HCT116 (cell line): ENCODE measurements at regions not wholly inside any gene's neighbourhood (a gene's known extent, or its start where the extent isn't known, plus 50 kb on each side); places are given as distances from the start of the nearest gene placed in this dataset.

ENCODE experiments used
- CTCF ChIP-seq, 3 experiments: fragments of 200-600 bp in 1 of 3; sonication (generic) in 1 of 3; IDR thresholded peaks in 2 of 3; conservative IDR thresholded peaks in 1 of 3; 2 replicates each; pipeline ENCODE4 v1.5.1; 2012 to 2017; ENCODE audit warnings: low read depth in 2 of 3, low read length in 2 of 3, antibody characterized with exemption in 1 of 3, borderline replicate concordance in 1 of 3, control low read depth in 1 of 3, mild to moderate bottlenecking in 1 of 3, mixed read lengths in 1 of 3, mixed run types in 1 of 3, moderate library complexity in 1 of 3; ENCODE audit not compliant: insufficient read depth in 1 of 3
- POLR2A ChIP-seq: IDR thresholded peaks from 2 replicates; pipeline ENCODE4 v1.7.0; 2011; ENCODE audit warnings: borderline replicate concordance; ENCODE audit not compliant: insufficient read depth, insufficient read length; ENCODE audit errors: extremely low read depth
- YY1 ChIP-seq: IDR thresholded peaks from 2 replicates; pipeline ENCODE4 v1.6.1; 2011; ENCODE audit warnings: low read length, low read depth, moderate library complexity, mild to moderate bottlenecking; ENCODE audit not compliant: insufficient replicate concordance; ENCODE audit errors: extremely low read depth

DNA sequence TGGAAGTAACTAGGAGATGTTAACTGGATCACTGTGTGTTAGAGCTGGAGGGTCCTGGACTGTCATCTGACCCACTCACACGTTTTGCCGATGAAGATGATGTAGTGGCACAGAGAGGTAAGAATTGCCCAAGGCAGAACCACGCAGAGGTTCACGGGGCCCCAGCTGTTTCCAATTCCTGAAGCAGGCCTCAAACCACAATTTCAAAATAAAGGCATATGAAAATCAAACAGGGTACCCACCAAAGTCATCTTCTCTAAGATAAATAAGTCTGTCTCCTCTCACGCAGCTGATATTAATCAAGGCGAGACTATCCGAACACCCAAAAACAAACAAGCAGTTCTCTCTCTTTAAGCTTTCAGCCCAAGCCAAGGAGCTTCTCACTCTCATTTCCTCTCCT is 113.3 kb upstream of the JCAD start:
- TF ChIP-seq YY1, result no peak
- no peak for TF ChIP-seq POLR2A
- no peak for TF ChIP-seq CTCF (IDR thresholded peaks at IDR 0.05 in 2 of 3, conservative IDR thresholded peaks at IDR 0.05 in 1 of 3; ENCODE audit: borderline replicate concordance in 1 of 3, insufficient read depth in 1 of 3, low read depth in 2 of 3, low read length in 2 of 3)
